ENCODE measurements at regions not wholly inside any gene's neighbourhood (a gene's known extent, or its start where the extent isn't known, plus 50 kb on each side); places are given as distances from the start of the nearest gene placed in this dataset.
"Not testable (repeated sequence)": the region's sequence is repeated elsewhere in the genome, so short reads cannot be mapped to it uniquely, and the experiment has no call there.

DNA sequence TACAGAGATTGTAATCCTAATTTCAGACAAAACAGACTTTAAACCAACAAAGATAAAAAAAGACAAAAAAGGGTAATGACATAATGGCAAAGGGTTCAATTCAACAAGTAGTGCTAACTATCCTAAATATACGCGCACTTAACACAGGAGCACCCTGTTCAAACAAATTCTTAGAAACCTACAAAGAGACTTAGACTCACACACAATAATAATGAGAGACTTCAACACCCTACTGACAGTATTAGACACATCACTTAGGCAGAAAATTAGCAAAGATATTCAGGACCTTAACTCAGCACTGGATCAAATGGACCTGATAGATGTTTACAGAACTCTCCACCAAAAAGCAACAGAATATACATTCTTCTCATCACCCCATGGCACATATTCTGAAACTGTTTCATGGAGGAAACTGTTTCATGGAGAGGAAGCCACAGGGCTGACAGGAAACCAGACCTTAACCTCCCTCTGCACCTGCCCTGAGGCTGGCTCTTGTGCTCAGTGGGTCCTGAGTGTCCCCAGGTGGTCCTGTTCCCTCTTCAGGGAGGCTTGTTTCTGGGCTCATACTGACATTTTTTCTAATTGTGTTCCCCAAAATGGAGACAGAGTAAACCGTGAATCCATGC, 54.7 kb downstream of the OR4M2 start:
- H3K4ac ChIP-seq (ENCODE audit: low read length); H3K14ac ChIP-seq (ENCODE audit: low read length); H2BK12ac ChIP-seq (ENCODE audit: low read length); H3K4me3 ChIP-seq (ENCODE audit: low read length in 2 of 2); H3K18ac ChIP-seq (ENCODE audit: low read length); DNase-seq (ENCODE audit: low spot score); H2BK120ac ChIP-seq (ENCODE audit: low read depth, low read length); H3K23ac ChIP-seq (ENCODE audit: low read depth, low read length, poor library complexity); H4K8ac ChIP-seq (ENCODE audit: low read depth, low read length); H3K27me3 ChIP-seq (ENCODE audit: control insufficient read depth in 3 of 3, insufficient read depth in 3 of 3, low read depth in 1 of 3, low read length in 3 of 3); H2BK5ac ChIP-seq (ENCODE audit: low read length); H3K9ac ChIP-seq (ENCODE audit: low read depth, low read length, poor library complexity); H3K4me2 ChIP-seq (ENCODE audit: insufficient read depth, low read length, poor library complexity, severe bottlenecking); H3K4me1 ChIP-seq (ENCODE audit: control insufficient read depth in 2 of 2, insufficient read depth in 1 of 2, low read depth in 1 of 2, low read length in 2 of 2); H3K9me3 ChIP-seq (replicated peaks in 1 of 2; ENCODE audit: control insufficient read depth in 2 of 2, insufficient read depth in 1 of 2, low read depth in 1 of 2, low read length in 2 of 2); H3K79me1 ChIP-seq (ENCODE audit: low read depth, low read length); H2AFZ ChIP-seq (ENCODE audit: low read length); H2BK15ac ChIP-seq (ENCODE audit: low read length); H3K36me3 ChIP-seq (replicated peaks in 1 of 2; ENCODE audit: control insufficient read depth in 2 of 2, insufficient read depth in 2 of 2, low read length in 2 of 2); H4K91ac ChIP-seq (ENCODE audit: low read depth, low read length, poor library complexity); H3K27ac ChIP-seq (replicated peaks; ENCODE audit: low read length); H2AK5ac ChIP-seq (ENCODE audit: low read depth, low read length): not testable (repeated sequence)
- no CpG with 5 or more reads among the region's 3 CpGs for WGBS, 2 donors (ENCODE audit: extremely low coverage in 2 of 2, insufficient read length in 2 of 2, insufficient replicate concordance in 1 of 2)

DNA sequence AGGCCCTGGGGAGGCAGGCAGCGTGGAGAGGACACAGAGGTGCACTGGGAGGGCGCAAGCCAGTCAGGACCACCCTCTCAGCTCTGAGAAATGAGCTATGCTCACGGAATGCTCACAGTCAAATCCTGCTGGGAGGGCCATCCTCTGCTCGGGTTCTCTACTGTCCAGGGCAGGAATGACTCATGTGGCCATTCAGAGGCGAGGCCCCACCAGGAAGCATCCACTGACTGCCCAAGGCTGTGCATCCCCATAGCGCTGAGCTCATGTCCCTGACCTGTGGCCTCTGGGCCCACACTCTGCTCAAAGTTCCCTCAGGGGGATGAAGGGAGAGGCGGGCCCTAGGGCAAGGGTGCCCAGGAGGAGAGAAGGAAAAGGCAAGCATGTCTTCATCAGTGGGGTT, 57.2 kb downstream of the OR4M2 start:
- H3K9me3 ChIP-seq (replicated peaks in 1 of 2; ENCODE audit: control insufficient read depth in 2 of 2, insufficient read depth in 1 of 2, low read depth in 1 of 2, low read length in 2 of 2); H3K27ac ChIP-seq (replicated peaks; ENCODE audit: low read length); H3K14ac ChIP-seq (ENCODE audit: low read length); H3K4me2 ChIP-seq (ENCODE audit: insufficient read depth, low read length, poor library complexity, severe bottlenecking); H3K23ac ChIP-seq (ENCODE audit: low read depth, low read length, poor library complexity); H2BK5ac ChIP-seq (ENCODE audit: low read length); H2BK15ac ChIP-seq (ENCODE audit: low read length); H3K27me3 ChIP-seq (ENCODE audit: control insufficient read depth in 3 of 3, insufficient read depth in 3 of 3, low read depth in 1 of 3, low read length in 3 of 3); H3K4me1 ChIP-seq (ENCODE audit: control insufficient read depth in 2 of 2, insufficient read depth in 1 of 2, low read depth in 1 of 2, low read length in 2 of 2); H2AFZ ChIP-seq (ENCODE audit: low read length); H3K36me3 ChIP-seq (replicated peaks in 1 of 2; ENCODE audit: control insufficient read depth in 2 of 2, insufficient read depth in 2 of 2, low read length in 2 of 2); H3K4me3 ChIP-seq (ENCODE audit: low read length in 2 of 2); H3K9ac ChIP-seq (ENCODE audit: low read depth, low read length, poor library complexity); H3K18ac ChIP-seq (ENCODE audit: low read length); H4K8ac ChIP-seq (ENCODE audit: low read depth, low read length); H2AK5ac ChIP-seq (ENCODE audit: low read depth, low read length); H4K91ac ChIP-seq (ENCODE audit: low read depth, low read length, poor library complexity); DNase-seq (ENCODE audit: low spot score); H3K79me1 ChIP-seq (ENCODE audit: low read depth, low read length); H2BK12ac ChIP-seq (ENCODE audit: low read length); H2BK120ac ChIP-seq (ENCODE audit: low read depth, low read length); H3K4ac ChIP-seq (ENCODE audit: low read length): not testable (repeated sequence)
- no CpG with 5 or more reads among the region's 7 CpGs for WGBS, 2 donors (ENCODE audit: extremely low coverage in 2 of 2, insufficient read length in 2 of 2, insufficient replicate concordance in 1 of 2)

- H3K79me1 ChIP-seq (ENCODE audit: low read depth, low read length); H3K27me3 ChIP-seq (ENCODE audit: control insufficient read depth in 3 of 3, insufficient read depth in 3 of 3, low read depth in 1 of 3, low read length in 3 of 3); H2AK5ac ChIP-seq (ENCODE audit: low read depth, low read length); H3K9me3 ChIP-seq (replicated peaks in 1 of 2; ENCODE audit: control insufficient read depth in 2 of 2, insufficient read depth in 1 of 2, low read depth in 1 of 2, low read length in 2 of 2); H3K27ac ChIP-seq (replicated peaks; ENCODE audit: low read length); H4K91ac ChIP-seq (ENCODE audit: low read depth, low read length, poor library complexity); H3K14ac ChIP-seq (ENCODE audit: low read length); H2BK12ac ChIP-seq (ENCODE audit: low read length); H2BK120ac ChIP-seq (ENCODE audit: low read depth, low read length); H2AFZ ChIP-seq (ENCODE audit: low read length); H3K4me2 ChIP-seq (ENCODE audit: insufficient read depth, low read length, poor library complexity, severe bottlenecking); H3K4me3 ChIP-seq (ENCODE audit: low read length in 2 of 2); DNase-seq (ENCODE audit: low spot score); H3K4ac ChIP-seq (ENCODE audit: low read length); H3K9ac ChIP-seq (ENCODE audit: low read depth, low read length, poor library complexity); H2BK5ac ChIP-seq (ENCODE audit: low read length); H3K36me3 ChIP-seq (replicated peaks in 1 of 2; ENCODE audit: control insufficient read depth in 2 of 2, insufficient read depth in 2 of 2, low read length in 2 of 2); H4K8ac ChIP-seq (ENCODE audit: low read depth, low read length); H3K18ac ChIP-seq (ENCODE audit: low read length); H3K4me1 ChIP-seq (ENCODE audit: control insufficient read depth in 2 of 2, insufficient read depth in 1 of 2, low read depth in 1 of 2, low read length in 2 of 2); H2BK15ac ChIP-seq (ENCODE audit: low read length); H3K23ac ChIP-seq (ENCODE audit: low read depth, low read length, poor library complexity): not testable (repeated sequence)
- no CpG with 5 or more reads among the region's 9 CpGs for WGBS, 2 donors (ENCODE audit: extremely low coverage in 2 of 2, insufficient read length in 2 of 2, insufficient replicate concordance in 1 of 2)
These were observed 60.8 kb downstream of the OR4M2 start for GRCh38 chr15:22141106-22141505.

DNA sequence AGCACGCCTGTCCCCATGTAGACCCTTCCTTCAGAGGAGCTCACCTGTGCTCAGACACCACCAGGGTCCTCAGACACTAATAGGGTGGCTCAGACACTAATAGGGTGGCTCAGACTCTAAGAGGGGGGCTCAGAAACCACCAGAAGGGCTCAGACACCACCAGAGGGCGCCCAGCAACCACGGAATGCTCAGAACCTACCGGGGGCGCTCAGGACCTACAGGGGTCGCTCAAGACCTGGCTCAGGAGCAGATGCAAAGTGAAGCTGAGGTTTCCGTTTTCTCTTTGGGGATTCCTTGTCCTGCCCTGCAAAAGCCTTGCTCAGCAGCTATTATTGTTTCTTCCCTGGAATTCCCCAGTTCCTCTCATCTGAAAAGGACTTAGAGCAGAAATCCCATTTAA, 67.8 kb downstream of the OR4M2 start:
- H3K27me3 ChIP-seq (ENCODE audit: control insufficient read depth in 3 of 3, insufficient read depth in 3 of 3, low read depth in 1 of 3, low read length in 3 of 3); H3K23ac ChIP-seq (ENCODE audit: low read depth, low read length, poor library complexity); DNase-seq (ENCODE audit: low spot score); H4K91ac ChIP-seq (ENCODE audit: low read depth, low read length, poor library complexity); H3K79me1 ChIP-seq (ENCODE audit: low read depth, low read length); H3K9ac ChIP-seq (ENCODE audit: low read depth, low read length, poor library complexity); H3K9me3 ChIP-seq (replicated peaks in 1 of 2; ENCODE audit: control insufficient read depth in 2 of 2, insufficient read depth in 1 of 2, low read depth in 1 of 2, low read length in 2 of 2); H2AFZ ChIP-seq (ENCODE audit: low read length); H3K4me3 ChIP-seq (ENCODE audit: low read length in 2 of 2); H3K4me2 ChIP-seq (ENCODE audit: insufficient read depth, low read length, poor library complexity, severe bottlenecking); H3K18ac ChIP-seq (ENCODE audit: low read length); H2BK120ac ChIP-seq (ENCODE audit: low read depth, low read length); H2BK5ac ChIP-seq (ENCODE audit: low read length); H4K8ac ChIP-seq (ENCODE audit: low read depth, low read length); H3K14ac ChIP-seq (ENCODE audit: low read length); H3K36me3 ChIP-seq (replicated peaks in 1 of 2; ENCODE audit: control insufficient read depth in 2 of 2, insufficient read depth in 2 of 2, low read length in 2 of 2); H3K27ac ChIP-seq (replicated peaks; ENCODE audit: low read length); H2BK15ac ChIP-seq (ENCODE audit: low read length); H2BK12ac ChIP-seq (ENCODE audit: low read length); H3K4me1 ChIP-seq (ENCODE audit: control insufficient read depth in 2 of 2, insufficient read depth in 1 of 2, low read depth in 1 of 2, low read length in 2 of 2); H2AK5ac ChIP-seq (ENCODE audit: low read depth, low read length); H3K4ac ChIP-seq (ENCODE audit: low read length): not testable (repeated sequence)
- WGBS, 2 donors (ENCODE audit: extremely low coverage in 2 of 2, insufficient read length in 2 of 2, insufficient replicate concordance in 1 of 2), result no CpG with 5 or more reads among the region's 7 CpGs

Measured in neuronal stem cell (in vitro differentiated cells).